Kidney (tissue), 13 donors: ENCODE measurements at regions not wholly inside any gene's neighbourhood (a gene's known extent, or its start where the extent isn't known, plus 50 kb on each side); places are given as distances from the start of the nearest gene placed in this dataset.

Experiments
- DNase-seq, 5 donors: peaks; one replicate each; pipeline ENCODE4 v3.0.0-alpha.2; 2013 to 2020
- FAIRE-seq: peaks from 2 replicates; lab custom pipeline; 2012; peaks lifted over from hg19 to GRCh38; lab: Jason Lieb, UNC
- H3K27ac ChIP-seq, 2 donors: one replicate each; pipeline ENCODE4 v1.7.0; 2013; ENCODE audit warnings: low read depth in 2 of 2, low read length in 2 of 2, inconsistent platforms in 1 of 2
- H3K27me3 ChIP-seq: one replicate; pipeline ENCODE4 v1.7.1; 2013; ENCODE audit warnings: low read length, inconsistent platforms; ENCODE audit not compliant: control insufficient read depth, insufficient read depth
- H3K36me3 ChIP-seq, 3 donors: one replicate each; pipeline versions ENCODE4 v1.7.0 to v1.7.1; 2013; ENCODE audit warnings: low read length in 3 of 3, control low read depth in 1 of 3, inconsistent platforms in 1 of 3; ENCODE audit not compliant: insufficient read depth in 3 of 3, control insufficient read depth in 2 of 3
- H3K4me1 ChIP-seq, 3 donors: one replicate each; pipeline versions ENCODE4 v1.7.0 to v1.7.1; 2013; ENCODE audit warnings: low read length in 3 of 3, inconsistent platforms in 1 of 3, low read depth in 1 of 3; ENCODE audit not compliant: control insufficient read depth in 2 of 3, insufficient read depth in 2 of 3
- H3K4me3 ChIP-seq, 3 donors: one replicate each; pipeline versions ENCODE4 v1.7.0 to v1.8.1; 2013; ENCODE audit warnings: low read length in 3 of 3, control low read depth in 1 of 3, inconsistent platforms in 1 of 3
- H3K9ac ChIP-seq, 3 donors: one replicate each; pipeline versions ENCODE4 v1.7.0 to v1.7.1; 2013; ENCODE audit warnings: low read length in 3 of 3, control low read depth in 1 of 3, inconsistent platforms in 1 of 3
- H3K9me3 ChIP-seq, 3 donors: one replicate each; pipeline versions ENCODE4 v1.7.0 to v1.7.1; 2013; ENCODE audit warnings: low read length in 3 of 3, control low read depth in 1 of 3, inconsistent platforms in 1 of 3; ENCODE audit not compliant: control insufficient read depth in 2 of 3, insufficient read depth in 1 of 3
- CTCF ChIP-seq: IDR thresholded peaks from 3 replicates; pipeline ENCODE4 v1.5.1; 2012; ENCODE audit warnings: mild to moderate bottlenecking, moderate library complexity, borderline replicate concordance; ENCODE audit not compliant: insufficient read depth; ENCODE audit errors: extremely low read depth
- intact Hi-C: fragments of 100-400 bp; cut with DNase I; formaldehyde crosslinking; loops from one replicate; pipeline ENCODE4 v1.11.1; 2022
- donor health status: control.
- donor health status: control.
- donor health status: control.
- donor health status: control.
- donor health status: control.
- donor health status: DM: yes; HTN: yes; CAD: no.
- donor health status: Normal renal cell carcinoma (clear cell type).

DNA sequence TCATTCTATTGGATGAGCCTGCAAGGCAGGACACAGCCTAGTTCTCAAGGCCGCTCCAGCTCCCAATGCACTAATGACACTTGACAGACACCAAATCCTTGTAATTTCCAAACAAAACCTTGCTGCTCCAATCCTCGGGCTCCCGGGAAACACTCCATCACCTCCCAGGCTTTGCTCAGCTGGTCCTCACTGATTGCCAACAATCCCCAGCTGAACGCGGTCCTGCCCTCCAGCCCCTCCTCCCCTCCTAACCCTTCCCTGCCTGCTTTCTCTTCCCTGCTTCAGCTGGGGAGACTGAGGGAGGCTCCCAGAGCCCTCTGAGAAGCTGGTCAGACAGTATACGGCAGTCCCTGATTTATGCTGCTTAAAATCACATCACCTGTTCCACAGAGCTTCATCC, 114.4 kb upstream of the TNR start:
- no peak for TF ChIP-seq CTCF
- Histone ChIP-seq H3K4me1 (no peaks in the 10 kb centered on the region), H3K4me3 (no peak overlapping the region), H3K9ac (no peak overlapping the region), H3K36me3 (no peaks in the 10 kb centered on the region), H3K27me3 (no peaks in the 10 kb centered on the region), H3K9me3 (no peaks in the 10 kb centered on the region), H3K27ac (no peak overlapping the region)
- FAIRE-seq (no peak), DNase-seq (no peak)
- intact Hi-C loops = no loop called here

DNA sequence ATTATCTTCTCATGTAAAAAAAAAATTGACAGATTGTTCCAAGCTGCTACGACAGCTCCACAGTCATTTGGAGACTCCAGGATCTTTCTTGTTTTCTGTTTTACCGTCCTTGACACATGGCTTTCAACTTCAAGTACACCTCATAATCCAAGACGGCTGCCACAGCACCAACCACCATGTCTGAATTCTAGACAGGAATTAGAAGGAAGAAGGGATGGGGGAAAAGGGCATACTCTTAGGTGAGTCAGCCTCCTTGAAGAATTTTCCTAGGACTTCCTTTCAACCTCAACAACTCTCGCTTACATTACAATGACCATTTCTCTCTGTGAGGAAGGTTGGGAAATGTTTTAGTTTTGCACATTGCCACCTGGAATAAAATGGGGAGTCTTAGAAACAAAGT, 110.3 kb upstream of the TNR start:
- H3K4me3 ChIP-seq = no peak overlapping the region
- DNase-seq = no peak
- TF ChIP-seq CTCF = no peak
- no peaks in the 10 kb centered on the region for H3K36me3 ChIP-seq
- H3K27ac ChIP-seq = no peak overlapping the region
- H3K9me3 ChIP-seq = no peaks in the 10 kb centered on the region
- no peak overlapping the region for H3K9ac ChIP-seq
- no peaks in the 10 kb centered on the region for H3K27me3 ChIP-seq
- no peaks in the 10 kb centered on the region for H3K4me1 ChIP-seq
- intact Hi-C loops = no loop called here
- FAIRE-seq = no peak

GRCh38 chr1:175851749-175852148, 108.4 kb upstream of the TNR start:
- intact Hi-C loops = no loop called here
- Histone ChIP-seq H3K4me1 (no peaks in the 10 kb centered on the region), H3K9ac (no peak overlapping the region), H3K27me3 (no peaks in the 10 kb centered on the region), H3K36me3 (no peaks in the 10 kb centered on the region), H3K9me3 (no peaks in the 10 kb centered on the region), H3K4me3 (no peak overlapping the region), H3K27ac (no peak overlapping the region)
- DNase-seq (no peak), FAIRE-seq (no peak)
- no peak for TF ChIP-seq CTCF

DNA sequence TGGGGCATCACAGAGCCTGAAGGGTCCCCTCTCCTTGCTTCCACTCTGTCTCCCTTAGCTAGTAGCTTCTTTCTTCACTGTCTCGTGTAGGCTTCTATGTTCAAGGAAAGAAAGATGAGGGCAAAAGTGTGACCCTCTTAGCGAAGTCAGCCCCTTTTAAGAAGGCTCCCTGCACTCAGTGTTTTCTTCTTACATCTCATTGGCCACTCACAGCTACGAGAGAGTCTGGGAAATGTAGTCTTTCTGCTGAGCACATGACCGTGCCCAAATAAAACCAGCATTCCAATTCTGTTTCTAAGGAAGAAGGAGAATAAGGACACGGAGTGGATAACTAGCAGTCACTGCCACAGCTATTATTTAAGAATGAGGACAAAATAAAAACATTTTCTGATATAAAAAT, 104.9 kb upstream of the TNR start:
- intact Hi-C loops = no loop called here
- Histone ChIP-seq H3K36me3 (no peaks in the 10 kb centered on the region), H3K9ac (no peak overlapping the region), H3K4me3 (no peak overlapping the region), H3K9me3 (no peaks in the 10 kb centered on the region), H3K27me3 (no peaks in the 10 kb centered on the region), H3K27ac (no peak overlapping the region), H3K4me1 (no peaks in the 10 kb centered on the region)
- TF ChIP-seq CTCF = no peak
- no peak for FAIRE-seq
- no peak for DNase-seq
